Ectodermal cell (in vitro differentiated cells): ENCODE measurements at regions not wholly inside any gene's neighbourhood (a gene's known extent, or its start where the extent isn't known, plus 50 kb on each side); places are given as distances from the start of the nearest gene placed in this dataset.

Source experiments
- H3K27ac ChIP-seq: 2 replicates; pipeline ENCODE4 v1.7.0; 2013; ENCODE audit warnings: mild to moderate bottlenecking, low read depth, low read length; ENCODE audit not compliant: insufficient read depth, poor library complexity, severe bottlenecking
- H3K27me3 ChIP-seq: 2 replicates; pipeline ENCODE4 v1.7.0; 2013; ENCODE audit warnings: mild to moderate bottlenecking, low read length; ENCODE audit not compliant: insufficient read depth, control insufficient read depth, poor library complexity, severe bottlenecking
- H3K36me3 ChIP-seq: one replicate; pipeline ENCODE4 v1.7.0; 2013; ENCODE audit warnings: low read length; ENCODE audit not compliant: control insufficient read depth, insufficient read depth
- H3K4me1 ChIP-seq: one replicate; pipeline ENCODE4 v1.7.0; 2013; ENCODE audit warnings: low read length; ENCODE audit not compliant: control insufficient read depth, insufficient read depth
- H3K4me3 ChIP-seq: 2 replicates; pipeline ENCODE4 v1.7.0; 2013; ENCODE audit warnings: low read depth, low read length, control low read depth; ENCODE audit not compliant: insufficient read depth
- H3K9me3 ChIP-seq: 2 replicates; pipeline ENCODE4 v1.7.0; 2013; ENCODE audit warnings: mild to moderate bottlenecking, low read length, moderate library complexity; ENCODE audit not compliant: control insufficient read depth
- WGBS, 2 experiments: methylation state at CpG; one replicate each; pipeline ENCODE4 v1.1.7; 2013; ENCODE audit warnings: missing lambda C conversion rate in 2 of 2; 5-methylcytosine and 5-hydroxymethylcytosine counted together

GRCh38 chr2:18645315-18645714 is 55.9 kb upstream of the NT5C1B start:
- Histone ChIP-seq H3K27me3 (no peaks in the 10 kb centered on the region), H3K27ac (no peak overlapping the region), H3K9me3 (no peaks in the 10 kb centered on the region), H3K4me3 (no peak overlapping the region), H3K36me3 (no peaks in the 10 kb centered on the region), H3K4me1 (no peaks in the 10 kb centered on the region)

- Histone ChIP-seq H3K9me3 (no peaks in the 10 kb centered on the region), H3K36me3 (no peaks in the 10 kb centered on the region), H3K27me3 (no peaks in the 10 kb centered on the region), H3K4me1 (no peaks in the 10 kb centered on the region), H3K4me3 (no peak overlapping the region), H3K27ac (no peak overlapping the region)
- WGBS, 2 experiments, result 86% methylated on average over 2 of the region's 2 CpGs
Observed at GRCh38 chr2:18644115-18644462, 54.7 kb upstream of the NT5C1B start.

GRCh38 chr2:18643326-18644114 is 54.2 kb upstream of the NT5C1B start:
- no peaks in the 10 kb centered on the region for H3K4me1 ChIP-seq
- H3K4me3 ChIP-seq, result no peak overlapping the region
- H3K27me3 ChIP-seq, result no peaks in the 10 kb centered on the region
- no peak overlapping the region for H3K27ac ChIP-seq
- WGBS, 2 experiments, result 78 to 88% methylated on average over 4 to 5 of the region's 5 CpGs
- H3K9me3 ChIP-seq, result no peaks in the 10 kb centered on the region
- H3K36me3 ChIP-seq, result no peaks in the 10 kb centered on the region

GRCh38 chr2:18641823-18642222 is 52.5 kb upstream of the NT5C1B start:
- no peak overlapping the region for H3K4me3 ChIP-seq
- H3K4me1 ChIP-seq, result no peaks in the 10 kb centered on the region
- peaks cover 2% of the 10 kb centered on the region for H3K9me3 ChIP-seq
- H3K27ac ChIP-seq, result no peak overlapping the region
- H3K36me3 ChIP-seq, result no peaks in the 10 kb centered on the region
- H3K27me3 ChIP-seq, result no peaks in the 10 kb centered on the region

- peaks cover 2% of the 10 kb centered on the region for H3K9me3 ChIP-seq
- no peaks in the 10 kb centered on the region for H3K4me1 ChIP-seq
- no peaks in the 10 kb centered on the region for H3K27me3 ChIP-seq
- 91 to 93% methylated on average over 8 of the region's 8 CpGs for WGBS, 2 experiments
- no peak overlapping the region for H3K27ac ChIP-seq
- no peak overlapping the region for H3K4me3 ChIP-seq
- no peaks in the 10 kb centered on the region for H3K36me3 ChIP-seq
Observed at GRCh38 chr2:18639756-18640453, 50.5 kb upstream of the NT5C1B start.
